ENCODE measurements at regions not wholly inside any gene's neighbourhood (a gene's known extent, or its start where the extent isn't known, plus 50 kb on each side); places are given as distances from the start of the nearest gene placed in this dataset.
A peak's percentile ranks its signal among the peaks of the same experiment; 100 is the strongest.

- no peak overlapping the region for H3K4ac ChIP-seq (ENCODE audit: low read depth in 1 of 2, low read length in 2 of 2)
- no peak overlapping the region for H2BK15ac ChIP-seq (ENCODE audit: low read depth, poor library complexity, severe bottlenecking)
- H2BK120ac ChIP-seq (ENCODE audit: low read depth, low read length) = no peak overlapping the region
- peaks cover 13% of the 10 kb centered on the region for H3K4me1 ChIP-seq (ENCODE audit: control insufficient read depth, insufficient read depth, low read depth, low read length)
- no peaks in the 10 kb centered on the region for H3K27me3 ChIP-seq (ENCODE audit: control insufficient read depth in 1 of 2, insufficient read depth in 1 of 2, low read length in 2 of 2)
- no peak overlapping the region for H2BK12ac ChIP-seq (ENCODE audit: low read length in 2 of 2)
- no peak overlapping the region for H3K18ac ChIP-seq (ENCODE audit: low read depth in 1 of 2, low read length in 2 of 2)
- H4K91ac ChIP-seq (ENCODE audit: low read length) = no peak overlapping the region
- no peaks in the 10 kb centered on the region for H3K9me3 ChIP-seq (ENCODE audit: control insufficient read depth, low read length)
- H3K27ac ChIP-seq (ENCODE audit: low read length, poor library complexity, severe bottlenecking) = no peak overlapping the region
- no peaks in the 10 kb centered on the region for H3K36me3 ChIP-seq (ENCODE audit: control insufficient read depth in 1 of 2, insufficient read depth in 2 of 2, low read depth in 1 of 2, low read length in 2 of 2)
- no peak overlapping the region for H3K23ac ChIP-seq (ENCODE audit: low read length in 2 of 2)
- H2AFZ ChIP-seq (ENCODE audit: low read depth, low read length) = no peak overlapping the region
- no peak overlapping the region for H3K4me2 ChIP-seq (ENCODE audit: low read length, poor library complexity, severe bottlenecking)
- no peak overlapping the region for H3K9ac ChIP-seq (ENCODE audit: low read length)
- H2AK5ac ChIP-seq (ENCODE audit: low read length, severe bottlenecking) = no peak overlapping the region
- H3K4me3 ChIP-seq (ENCODE audit: insufficient read depth in 1 of 2, low read depth in 1 of 2, low read length in 2 of 2) = no peak overlapping the region
- H3K14ac ChIP-seq (ENCODE audit: low read length in 2 of 2) = no peak overlapping the region
- peak; percentile 27 for DNase-seq
- no peak overlapping the region for H2BK5ac ChIP-seq (ENCODE audit: low read depth, low read length, poor library complexity, severe bottlenecking)
- H3K79me1 ChIP-seq (replicated peaks; ENCODE audit: low read length, poor library complexity, severe bottlenecking) = no peaks in the 10 kb centered on the region
- no peak overlapping the region for H4K8ac ChIP-seq (ENCODE audit: low read length)
Measured at GRCh38 chr6:113560908-113561307, 296.2 kb upstream of the MARCKS start.

GRCh38 chr6:113562248-113562647 lies 294.9 kb upstream of the MARCKS start:
- peak overlapping the region in 1 of 2 experiments; percentile 55 for H2BK12ac ChIP-seq (ENCODE audit: low read length in 2 of 2)
- no peak overlapping the region for H4K91ac ChIP-seq (ENCODE audit: low read length)
- no peak overlapping the region for H4K8ac ChIP-seq (ENCODE audit: low read length)
- no peak overlapping the region for H3K9ac ChIP-seq (ENCODE audit: low read length)
- no peaks in the 10 kb centered on the region for H3K9me3 ChIP-seq (ENCODE audit: control insufficient read depth, low read length)
- H3K36me3 ChIP-seq (ENCODE audit: control insufficient read depth in 1 of 2, insufficient read depth in 2 of 2, low read depth in 1 of 2, low read length in 2 of 2) = no peaks in the 10 kb centered on the region
- no peaks in the 10 kb centered on the region for H3K79me1 ChIP-seq (replicated peaks; ENCODE audit: low read length, poor library complexity, severe bottlenecking)
- no peak overlapping the region for H3K4ac ChIP-seq (ENCODE audit: low read depth in 1 of 2, low read length in 2 of 2)
- DNase-seq = no peak
- no peak overlapping the region for H3K4me2 ChIP-seq (ENCODE audit: low read length, poor library complexity, severe bottlenecking)
- peaks cover 13% of the 10 kb centered on the region for H3K4me1 ChIP-seq (ENCODE audit: control insufficient read depth, insufficient read depth, low read depth, low read length)
- no peak overlapping the region for H3K23ac ChIP-seq (ENCODE audit: low read length in 2 of 2)
- WGBS = 80% methylated on average over 2 of the region's 2 CpGs
- H3K27me3 ChIP-seq (ENCODE audit: control insufficient read depth in 1 of 2, insufficient read depth in 1 of 2, low read length in 2 of 2) = no peaks in the 10 kb centered on the region
- H2AK5ac ChIP-seq (ENCODE audit: low read length, severe bottlenecking) = no peak overlapping the region
- no peak overlapping the region for H3K27ac ChIP-seq (ENCODE audit: low read length, poor library complexity, severe bottlenecking)
- H2BK120ac ChIP-seq (ENCODE audit: low read depth, low read length) = no peak overlapping the region
- H3K18ac ChIP-seq (ENCODE audit: low read depth in 1 of 2, low read length in 2 of 2) = no peak overlapping the region
- no peak overlapping the region for H2BK5ac ChIP-seq (ENCODE audit: low read depth, low read length, poor library complexity, severe bottlenecking)
- H2BK15ac ChIP-seq (ENCODE audit: low read depth, poor library complexity, severe bottlenecking) = no peak overlapping the region
- H2AFZ ChIP-seq (ENCODE audit: low read depth, low read length) = no peak overlapping the region
- no peak overlapping the region for H3K14ac ChIP-seq (ENCODE audit: low read length in 2 of 2)
- no peak overlapping the region for H3K4me3 ChIP-seq (ENCODE audit: insufficient read depth in 1 of 2, low read depth in 1 of 2, low read length in 2 of 2)

GRCh38 chr6:113564371-113565171 lies 292.6 kb upstream of the MARCKS start:
- Histone ChIP-seq H3K27me3 (ENCODE audit: control insufficient read depth in 1 of 2, insufficient read depth in 1 of 2, low read length in 2 of 2) (no peaks in the 10 kb centered on the region), H2BK15ac (ENCODE audit: low read depth, poor library complexity, severe bottlenecking) (peak overlapping the region; percentile 34), H3K4me3 (ENCODE audit: insufficient read depth in 1 of 2, low read depth in 1 of 2, low read length in 2 of 2) (peak overlapping the region in 1 of 2 experiments; percentile 58), H2AFZ (ENCODE audit: low read depth, low read length) (no peak overlapping the region), H3K4ac (ENCODE audit: low read depth in 1 of 2, low read length in 2 of 2) (no peak overlapping the region), H4K8ac (ENCODE audit: low read length) (peak overlapping the region; percentile 88), H3K9me3 (ENCODE audit: control insufficient read depth, low read length) (no peaks in the 10 kb centered on the region), H3K27ac (ENCODE audit: low read length, poor library complexity, severe bottlenecking) (peak overlapping the region; percentile 54), H4K91ac (ENCODE audit: low read length) (peak overlapping the region; percentile 81), H3K79me1 (replicated peaks; ENCODE audit: low read length, poor library complexity, severe bottlenecking) (no peaks in the 10 kb centered on the region), H3K23ac (ENCODE audit: low read length in 2 of 2) (no peak overlapping the region), H2BK5ac (ENCODE audit: low read depth, low read length, poor library complexity, severe bottlenecking) (no peak overlapping the region), H3K14ac (ENCODE audit: low read length in 2 of 2) (no peak overlapping the region), H2BK12ac (ENCODE audit: low read length in 2 of 2) (peak overlapping the region; percentile 23 to 61), H2AK5ac (ENCODE audit: low read length, severe bottlenecking) (no peak overlapping the region), H3K4me1 (ENCODE audit: control insufficient read depth, insufficient read depth, low read depth, low read length) (peaks cover 9% of the 10 kb centered on the region), H3K36me3 (ENCODE audit: control insufficient read depth in 1 of 2, insufficient read depth in 2 of 2, low read depth in 1 of 2, low read length in 2 of 2) (no peaks in the 10 kb centered on the region), H3K9ac (ENCODE audit: low read length) (peak overlapping the region; percentile 71), H3K18ac (ENCODE audit: low read depth in 1 of 2, low read length in 2 of 2) (peak overlapping the region; percentile 25 to 79), H3K4me2 (ENCODE audit: low read length, poor library complexity, severe bottlenecking) (peak overlapping the region; percentile 24), H2BK120ac (ENCODE audit: low read depth, low read length) (peak overlapping the region; percentile 55)
- 1% methylated on average over 22 of the region's 22 CpGs for WGBS
- DNase-seq = peak; percentile 99

- Histone ChIP-seq H3K4ac (ENCODE audit: low read depth in 1 of 2, low read length in 2 of 2) (no peak overlapping the region), H2BK12ac (ENCODE audit: low read length in 2 of 2) (no peak overlapping the region), H3K4me3 (ENCODE audit: insufficient read depth in 1 of 2, low read depth in 1 of 2, low read length in 2 of 2) (peak overlapping the region in 1 of 2 experiments; percentile 58), H3K9me3 (ENCODE audit: control insufficient read depth, low read length) (no peaks in the 10 kb centered on the region), H3K18ac (ENCODE audit: low read depth in 1 of 2, low read length in 2 of 2) (peak overlapping the region in 1 of 2 experiments; percentile 79), H3K9ac (ENCODE audit: low read length) (peak overlapping the region; percentile 71), H3K4me2 (ENCODE audit: low read length, poor library complexity, severe bottlenecking) (peak overlapping the region; percentile 24), H4K8ac (ENCODE audit: low read length) (no peak overlapping the region), H3K14ac (ENCODE audit: low read length in 2 of 2) (no peak overlapping the region), H3K27ac (ENCODE audit: low read length, poor library complexity, severe bottlenecking) (peak overlapping the region; percentile 50), H2BK15ac (ENCODE audit: low read depth, poor library complexity, severe bottlenecking) (no peak overlapping the region), H3K4me1 (ENCODE audit: control insufficient read depth, insufficient read depth, low read depth, low read length) (peaks cover 9% of the 10 kb centered on the region), H4K91ac (ENCODE audit: low read length) (no peak overlapping the region), H2BK120ac (ENCODE audit: low read depth, low read length) (peak overlapping the region; percentile 55), H3K36me3 (ENCODE audit: control insufficient read depth in 1 of 2, insufficient read depth in 2 of 2, low read depth in 1 of 2, low read length in 2 of 2) (no peaks in the 10 kb centered on the region), H2AFZ (ENCODE audit: low read depth, low read length) (no peak overlapping the region), H3K79me1 (replicated peaks; ENCODE audit: low read length, poor library complexity, severe bottlenecking) (no peaks in the 10 kb centered on the region), H3K27me3 (ENCODE audit: control insufficient read depth in 1 of 2, insufficient read depth in 1 of 2, low read length in 2 of 2) (no peaks in the 10 kb centered on the region), H3K23ac (ENCODE audit: low read length in 2 of 2) (no peak overlapping the region), H2AK5ac (ENCODE audit: low read length, severe bottlenecking) (no peak overlapping the region), H2BK5ac (ENCODE audit: low read depth, low read length, poor library complexity, severe bottlenecking) (no peak overlapping the region)
- WGBS = 27% methylated on average over 10 of the region's 10 CpGs
- peak; percentile 69 for DNase-seq
Measured at GRCh38 chr6:113565306-113565705, 291.8 kb upstream of the MARCKS start.

All from mesenchymal stem cell (in vitro differentiated cells and primary cell).